ENCODE measurements at regions not wholly inside any gene's neighbourhood (a gene's known extent, or its start where the extent isn't known, plus 50 kb on each side); places are given as distances from the start of the nearest gene placed in this dataset.

- no peak for DNase-seq
- Histone ChIP-seq H3K9me3 (ENCODE audit: insufficient read depth, low read length, severe bottlenecking) (no peaks in the 10 kb centered on the region), H3K4me3 (ENCODE audit: low read depth in 1 of 2, low read length in 2 of 2) (no peak overlapping the region), H3K27me3 (ENCODE audit: insufficient read depth, low read length, poor library complexity) (no peaks in the 10 kb centered on the region), H4K20me1 (ENCODE audit: insufficient read depth, low read length) (no peaks in the 10 kb centered on the region), H3K4me2 (ENCODE audit: insufficient read depth, low read length) (no peak overlapping the region), H3K79me2 (ENCODE audit: insufficient read depth, low read length) (no peaks in the 10 kb centered on the region), H3K4me1 (ENCODE audit: insufficient read depth, low read length) (no peaks in the 10 kb centered on the region), H2AFZ (ENCODE audit: low read depth, low read length) (no peak overlapping the region), H3K36me3 (ENCODE audit: insufficient read depth, low read length) (no peaks in the 10 kb centered on the region), H3K9ac (ENCODE audit: low read depth, low read length) (no peak overlapping the region), H3K27ac (ENCODE audit: low read length) (no peak overlapping the region)
- ATAC-seq (ENCODE audit: insufficient read depth, low read depth), result no peak
- TF ChIP-seq EZH2 (IDR thresholded peaks at IDR 0.05; ENCODE audit: borderline replicate concordance, low read depth, low read length, severe bottlenecking) (no peak), CTCF (IDR thresholded peaks at IDR 0.05; ENCODE audit: borderline replicate concordance, extremely low read depth, low read length, poor library complexity, severe bottlenecking) (no peak)
Observed at GRCh38 chr12:25615119-25615518, 62.0 kb upstream of the LMNTD1 start.

- Histone ChIP-seq H4K20me1 (ENCODE audit: insufficient read depth, low read length) (no peaks in the 10 kb centered on the region), H2AFZ (ENCODE audit: low read depth, low read length) (no peak overlapping the region), H3K9ac (ENCODE audit: low read depth, low read length) (no peak overlapping the region), H3K4me3 (ENCODE audit: low read depth in 1 of 2, low read length in 2 of 2) (no peak overlapping the region), H3K27ac (ENCODE audit: low read length) (no peak overlapping the region), H3K27me3 (ENCODE audit: insufficient read depth, low read length, poor library complexity) (no peaks in the 10 kb centered on the region), H3K79me2 (ENCODE audit: insufficient read depth, low read length) (no peaks in the 10 kb centered on the region), H3K4me2 (ENCODE audit: insufficient read depth, low read length) (no peak overlapping the region), H3K4me1 (ENCODE audit: insufficient read depth, low read length) (no peaks in the 10 kb centered on the region), H3K9me3 (ENCODE audit: insufficient read depth, low read length, severe bottlenecking) (no peaks in the 10 kb centered on the region), H3K36me3 (ENCODE audit: insufficient read depth, low read length) (no peaks in the 10 kb centered on the region)
- ATAC-seq (ENCODE audit: insufficient read depth, low read depth) (no peak), DNase-seq (no peak)
- TF ChIP-seq EZH2 (IDR thresholded peaks at IDR 0.05; ENCODE audit: borderline replicate concordance, low read depth, low read length, severe bottlenecking), result no peak
- TF ChIP-seq CTCF (IDR thresholded peaks at IDR 0.05; ENCODE audit: borderline replicate concordance, extremely low read depth, low read length, poor library complexity, severe bottlenecking), result no peak
Observed at GRCh38 chr12:25616286-25616685, 63.2 kb upstream of the LMNTD1 start.

DNA sequence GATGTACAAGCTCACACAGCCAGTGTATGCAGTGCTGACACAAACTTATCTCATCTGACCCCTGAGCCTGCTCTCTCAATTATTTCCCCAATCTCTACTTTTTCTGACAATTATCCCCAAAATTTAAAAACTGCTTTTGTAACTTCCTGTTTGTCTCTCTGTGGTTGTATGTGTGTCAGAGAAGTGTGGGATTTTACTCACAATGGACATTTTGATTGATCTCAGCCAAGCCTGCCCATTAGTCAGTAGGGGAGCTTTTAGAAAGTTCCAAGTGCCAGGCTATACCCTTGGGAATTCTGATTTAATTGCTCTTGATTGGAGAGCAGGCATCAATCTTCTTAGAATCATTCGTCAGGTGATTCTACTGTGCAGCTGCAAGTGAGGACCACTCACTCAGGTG, 64.9 kb upstream of the LMNTD1 start:
- Histone ChIP-seq H3K9me3 (ENCODE audit: insufficient read depth, low read length, severe bottlenecking) (no peaks in the 10 kb centered on the region), H3K4me2 (ENCODE audit: insufficient read depth, low read length) (no peak overlapping the region)

More for the DNA sequence above, 64.9 kb upstream of the LMNTD1 start:
- H3K36me3 ChIP-seq (ENCODE audit: insufficient read depth, low read length), result no peaks in the 10 kb centered on the region
- H4K20me1 ChIP-seq (ENCODE audit: insufficient read depth, low read length), result no peaks in the 10 kb centered on the region
- no peak overlapping the region for H2AFZ ChIP-seq (ENCODE audit: low read depth, low read length)
- H3K27ac ChIP-seq (ENCODE audit: low read length), result no peak overlapping the region
- H3K4me1 ChIP-seq (ENCODE audit: insufficient read depth, low read length), result no peaks in the 10 kb centered on the region
- H3K27me3 ChIP-seq (ENCODE audit: insufficient read depth, low read length, poor library complexity), result no peaks in the 10 kb centered on the region
- ATAC-seq (ENCODE audit: insufficient read depth, low read depth) (no peak), DNase-seq (no peak)
- no peaks in the 10 kb centered on the region for H3K79me2 ChIP-seq (ENCODE audit: insufficient read depth, low read length)
- H3K4me3 ChIP-seq (ENCODE audit: low read depth in 1 of 2, low read length in 2 of 2), result no peak overlapping the region
- H3K9ac ChIP-seq (ENCODE audit: low read depth, low read length), result no peak overlapping the region
- TF ChIP-seq EZH2 (IDR thresholded peaks at IDR 0.05; ENCODE audit: borderline replicate concordance, low read depth, low read length, severe bottlenecking) (no peak), CTCF (IDR thresholded peaks at IDR 0.05; ENCODE audit: borderline replicate concordance, extremely low read depth, low read length, poor library complexity, severe bottlenecking) (no peak)

Measured in DND-41 (cell line).